ENCODE measurements at regions not wholly inside any gene's neighbourhood (a gene's known extent, or its start where the extent isn't known, plus 50 kb on each side); places are given as distances from the start of the nearest gene placed in this dataset.
"Not testable (repeated sequence)": the region's sequence is repeated elsewhere in the genome, so short reads cannot be mapped to it uniquely, and the experiment has no call there.

GRCh38 chr9:28136113-28136512, 562.8 kb upstream of the C9orf72 start:
- no peaks in the 10 kb centered on the region for H3K4me1 ChIP-seq (ENCODE audit: control insufficient read depth, low read length)
- no peaks in the 10 kb centered on the region for H3K27me3 ChIP-seq (ENCODE audit: control insufficient read depth, low read length)
- H3K79me2 ChIP-seq (ENCODE audit: control insufficient read depth, low read length) = no peaks in the 10 kb centered on the region
- H3K4me2 ChIP-seq (ENCODE audit: low read length) = no peak overlapping the region
- no peaks in the 10 kb centered on the region for H3F3A ChIP-seq (ENCODE audit: control insufficient read depth, insufficient read depth)
- no peaks in the 10 kb centered on the region for H3K9me3 ChIP-seq (ENCODE audit: control insufficient read depth, insufficient read depth, low read length)
- H4K20me1 ChIP-seq (ENCODE audit: control insufficient read depth, insufficient read depth, low read depth, low read length) = no peaks in the 10 kb centered on the region
- H3K27ac ChIP-seq (ENCODE audit: low read depth, low read length) = no peak overlapping the region
- H3K36me3 ChIP-seq (ENCODE audit: control insufficient read depth, low read length) = no peaks in the 10 kb centered on the region
- TF ChIP-seq EZH2phosphoT487 (IDR thresholded peaks at IDR 0.05; ENCODE audit: borderline replicate concordance, low read length) (no peak), CTCF (IDR thresholded peaks at IDR 0.05; ENCODE audit: low read depth, low read length, poor library complexity, severe bottlenecking) (no peak)
- H3K4me3 ChIP-seq (ENCODE audit: low read length) = no peak overlapping the region
- H3K9me2 ChIP-seq (replicated peaks; ENCODE audit: control insufficient read depth, low read length) = no peaks in the 10 kb centered on the region

DNA sequence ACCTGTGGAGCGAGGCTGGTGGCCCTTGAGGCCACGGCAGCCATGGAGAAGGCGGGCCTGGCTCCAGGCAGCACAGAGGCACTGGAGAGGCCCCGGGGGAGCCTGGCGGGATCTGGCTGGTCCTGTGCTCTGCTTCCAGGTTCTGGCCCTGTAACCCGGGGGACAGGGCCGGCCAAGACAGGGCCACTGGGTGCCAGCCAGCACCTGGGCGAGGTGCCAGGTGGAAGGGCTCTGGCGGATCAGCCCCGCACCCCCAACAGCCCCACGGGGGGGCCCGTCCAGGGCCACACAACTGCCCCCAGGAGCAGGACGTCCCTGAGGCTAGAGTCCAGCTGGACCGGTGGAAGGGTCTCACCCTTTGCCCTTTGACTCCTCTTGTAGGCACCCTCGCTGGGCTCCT, 574.1 kb upstream of the C9orf72 start:
- not testable (repeated sequence) for H3K36me3 ChIP-seq (ENCODE audit: control insufficient read depth, low read length); H3F3A ChIP-seq (ENCODE audit: control insufficient read depth, insufficient read depth); H3K4me3 ChIP-seq (ENCODE audit: low read length); H3K79me2 ChIP-seq (ENCODE audit: control insufficient read depth, low read length); H3K27ac ChIP-seq (ENCODE audit: low read depth, low read length); H3K9me3 ChIP-seq (ENCODE audit: control insufficient read depth, insufficient read depth, low read length); H3K27me3 ChIP-seq (ENCODE audit: control insufficient read depth, low read length); H3K4me2 ChIP-seq (ENCODE audit: low read length); H3K4me1 ChIP-seq (ENCODE audit: control insufficient read depth, low read length); H4K20me1 ChIP-seq (ENCODE audit: control insufficient read depth, insufficient read depth, low read depth, low read length); H3K9me2 ChIP-seq (replicated peaks; ENCODE audit: control insufficient read depth, low read length)

GRCh38 chr9:28147923-28148597, 574.8 kb upstream of the C9orf72 start:
- not testable (repeated sequence) for H3K79me2 ChIP-seq (ENCODE audit: control insufficient read depth, low read length); H3K4me3 ChIP-seq (ENCODE audit: low read length); H3K4me2 ChIP-seq (ENCODE audit: low read length); H3K4me1 ChIP-seq (ENCODE audit: control insufficient read depth, low read length); H3F3A ChIP-seq (ENCODE audit: control insufficient read depth, insufficient read depth); H3K27me3 ChIP-seq (ENCODE audit: control insufficient read depth, low read length); H3K9me2 ChIP-seq (replicated peaks; ENCODE audit: control insufficient read depth, low read length); H3K36me3 ChIP-seq (ENCODE audit: control insufficient read depth, low read length); H3K27ac ChIP-seq (ENCODE audit: low read depth, low read length); H3K9me3 ChIP-seq (ENCODE audit: control insufficient read depth, insufficient read depth, low read length); H4K20me1 ChIP-seq (ENCODE audit: control insufficient read depth, insufficient read depth, low read depth, low read length)

- H3K36me3 ChIP-seq (ENCODE audit: control insufficient read depth, low read length); H4K20me1 ChIP-seq (ENCODE audit: control insufficient read depth, insufficient read depth, low read depth, low read length); H3K4me3 ChIP-seq (ENCODE audit: low read length): not testable (repeated sequence)
Observed at GRCh38 chr9:28149361-28150050, 576.2 kb upstream of the C9orf72 start.

GRCh38 chr9:28155067-28155466, 581.8 kb upstream of the C9orf72 start:
- no peak overlapping the region for H3K4me2 ChIP-seq (ENCODE audit: low read length)

More at GRCh38 chr9:28149361-28150050, 576.2 kb upstream of the C9orf72 start:
- H3K27me3 ChIP-seq (ENCODE audit: control insufficient read depth, low read length); H3F3A ChIP-seq (ENCODE audit: control insufficient read depth, insufficient read depth); H3K4me2 ChIP-seq (ENCODE audit: low read length); H3K79me2 ChIP-seq (ENCODE audit: control insufficient read depth, low read length); H3K9me2 ChIP-seq (replicated peaks; ENCODE audit: control insufficient read depth, low read length); H3K4me1 ChIP-seq (ENCODE audit: control insufficient read depth, low read length); H3K27ac ChIP-seq (ENCODE audit: low read depth, low read length); H3K9me3 ChIP-seq (ENCODE audit: control insufficient read depth, insufficient read depth, low read length): not testable (repeated sequence)

More at GRCh38 chr9:28155067-28155466, 581.8 kb upstream of the C9orf72 start:
- H3K4me1 ChIP-seq (ENCODE audit: control insufficient read depth, low read length) = no peaks in the 10 kb centered on the region
- H3K9me3 ChIP-seq (ENCODE audit: control insufficient read depth, insufficient read depth, low read length) = no peaks in the 10 kb centered on the region
- H3K79me2 ChIP-seq (ENCODE audit: control insufficient read depth, low read length) = no peaks in the 10 kb centered on the region
- no peaks in the 10 kb centered on the region for H4K20me1 ChIP-seq (ENCODE audit: control insufficient read depth, insufficient read depth, low read depth, low read length)
- no peak overlapping the region for H3K27ac ChIP-seq (ENCODE audit: low read depth, low read length)
- H3F3A ChIP-seq (ENCODE audit: control insufficient read depth, insufficient read depth) = no peaks in the 10 kb centered on the region
- no peaks in the 10 kb centered on the region; the same call in 1 of the 2 replicates for H3K9me2 ChIP-seq (replicated peaks; ENCODE audit: control insufficient read depth, low read length)
- H3K27me3 ChIP-seq (ENCODE audit: control insufficient read depth, low read length) = no peaks in the 10 kb centered on the region
- H3K4me3 ChIP-seq (ENCODE audit: low read length) = no peak overlapping the region
- no peaks in the 10 kb centered on the region for H3K36me3 ChIP-seq (ENCODE audit: control insufficient read depth, low read length)
- TF ChIP-seq CTCF (IDR thresholded peaks at IDR 0.05; ENCODE audit: low read depth, low read length, poor library complexity, severe bottlenecking) (no peak), EZH2phosphoT487 (IDR thresholded peaks at IDR 0.05; ENCODE audit: borderline replicate concordance, low read length) (no peak)

Measured in DOHH2 (cell line).